ENCODE measurements at regions not wholly inside any gene's neighbourhood (a gene's known extent, or its start where the extent isn't known, plus 50 kb on each side); places are given as distances from the start of the nearest gene placed in this dataset.

GRCh38 chr6:41440958-41441357 lies 105.2 kb upstream of the FOXP4 start:
- CTCF ChIA-PET = no interaction called here

More at GRCh38 chr6:41440958-41441357, 105.2 kb upstream of the FOXP4 start:
- ATAC-seq (no peak), DNase-seq (ENCODE audit: low read depth, low spot score) (no peak)
- no peaks in the 10 kb centered on the region for H3K36me3 ChIP-seq (ENCODE audit: control insufficient read depth in 1 of 2, insufficient read depth in 2 of 2, low read length in 2 of 2)
- no peak overlapping the region for H3K4me2 ChIP-seq (ENCODE audit: low read length)
- H3K4me3 ChIP-seq (replicated peaks in 1 of 2; ENCODE audit: low read depth in 1 of 2, low read length in 2 of 2) = no peak overlapping the region
- no peaks in the 10 kb centered on the region for H3K9me3 ChIP-seq (ENCODE audit: control insufficient read depth in 1 of 2, insufficient read depth in 1 of 2, low read depth in 1 of 2, low read length in 2 of 2)
- no TSS peak for BruUV-seq (replicated peaks)
- H3K9ac ChIP-seq (ENCODE audit: low read length) = no peak overlapping the region
- H3K27me3 ChIP-seq (ENCODE audit: insufficient read depth, low read length) = no peaks in the 10 kb centered on the region
- H3K79me2 ChIP-seq (ENCODE audit: insufficient read depth, low read length) = no peaks in the 10 kb centered on the region
- no peaks in the 10 kb centered on the region for H4K20me1 ChIP-seq (ENCODE audit: insufficient read depth)
- TF ChIP-seq POLR2AphosphoS5 (IDR thresholded peaks at IDR 0.05; ENCODE audit: low read depth, low read length) = no peak
- TF ChIP-seq CTCF (IDR thresholded peaks at IDR 0.05 in 2 of 3, conservative IDR thresholded peaks at IDR 0.05 in 1 of 3; ENCODE audit: borderline replicate concordance in 1 of 3, insufficient read depth in 1 of 3, low read depth in 2 of 3, low read length in 2 of 3) = no peak
- no peak for TF ChIP-seq YY1 (IDR thresholded peaks at IDR 0.05; ENCODE audit: extremely low read depth, insufficient replicate concordance, low read depth, low read length)
- TF ChIP-seq CEBPB (IDR thresholded peaks at IDR 0.05; ENCODE audit: low read depth) = no peak
- no peak for TF ChIP-seq ATF3 (IDR thresholded peaks at IDR 0.05)
- TF ChIP-seq ZFX (IDR thresholded peaks at IDR 0.05) = no peak
- TF ChIP-seq SIN3A (IDR thresholded peaks at IDR 0.05; ENCODE audit: low read depth) = no peak
- TF ChIP-seq JUND (IDR thresholded peaks at IDR 0.05) = no peak
- no peak for TF ChIP-seq SP1 (IDR thresholded peaks at IDR 0.05; ENCODE audit: low read depth)
- TF ChIP-seq ELF1 (IDR thresholded peaks at IDR 0.05; ENCODE audit: borderline replicate concordance, low read depth) = no peak
- no peak for TF ChIP-seq RAD21 (IDR thresholded peaks at IDR 0.05; ENCODE audit: low read depth)
- TF ChIP-seq EZH2 (IDR thresholded peaks at IDR 0.05) = no peak
- TF ChIP-seq ZBTB33 (IDR thresholded peaks at IDR 0.05; ENCODE audit: extremely low read depth, insufficient replicate concordance, low read length) = no peak
- no peak for TF ChIP-seq EZH2phosphoT487 (IDR thresholded peaks at IDR 0.05; ENCODE audit: borderline replicate concordance)
- TF ChIP-seq TCF7L2 (IDR thresholded peaks at IDR 0.05; ENCODE audit: borderline replicate concordance, extremely low read depth, insufficient read depth, insufficient read length) = no peak
- TF ChIP-seq ZNF274 (IDR thresholded peaks at IDR 0.05; ENCODE audit: low read depth, low read length) = no peak
- no peak for TF ChIP-seq FOSL1 (IDR thresholded peaks at IDR 0.05; ENCODE audit: low read depth)
- TF ChIP-seq SRF (IDR thresholded peaks at IDR 0.05; ENCODE audit: low read depth) = no peak
- no peak for TF ChIP-seq REST (IDR thresholded peaks at IDR 0.05; ENCODE audit: low read depth)
- no peak for TF ChIP-seq EGR1 (IDR thresholded peaks at IDR 0.05; ENCODE audit: low read depth)
- no peaks in the 10 kb centered on the region for H3K4me1 ChIP-seq (ENCODE audit: control insufficient read depth in 1 of 2, insufficient read depth in 2 of 2, low read length in 2 of 2)
- POLR2A ChIA-PET = no interaction called here
- intact Hi-C loops (cut with micrococcal nuclease) = no loop called here
- no peaks in the 10 kb centered on the region for H3K9me2 ChIP-seq (ENCODE audit: insufficient read depth)
- RAD21 ChIA-PET (ENCODE audit: low non-redundant PET in 1 of 2, low total read pairs in 2 of 2, uncharacterized antibody in 2 of 2, unreplicated experiment in 2 of 2) = no interaction called here
- no peak overlapping the region for H3K27ac ChIP-seq (ENCODE audit: low read depth, low read length)
- no peak overlapping the region for H2AFZ ChIP-seq (ENCODE audit: low read depth, low read length, poor library complexity, severe bottlenecking)

All from HCT116 (cell line).